COR-L47 (cell line): ENCODE measurements at regions not wholly inside any gene's neighbourhood (a gene's known extent, or its start where the extent isn't known, plus 50 kb on each side); places are given as distances from the start of the nearest gene placed in this dataset.

Experiments used
- DNase-seq: peaks from one replicate; lab custom pipeline; 2025; lab: John Stamatoyannopoulos, UW

DNA sequence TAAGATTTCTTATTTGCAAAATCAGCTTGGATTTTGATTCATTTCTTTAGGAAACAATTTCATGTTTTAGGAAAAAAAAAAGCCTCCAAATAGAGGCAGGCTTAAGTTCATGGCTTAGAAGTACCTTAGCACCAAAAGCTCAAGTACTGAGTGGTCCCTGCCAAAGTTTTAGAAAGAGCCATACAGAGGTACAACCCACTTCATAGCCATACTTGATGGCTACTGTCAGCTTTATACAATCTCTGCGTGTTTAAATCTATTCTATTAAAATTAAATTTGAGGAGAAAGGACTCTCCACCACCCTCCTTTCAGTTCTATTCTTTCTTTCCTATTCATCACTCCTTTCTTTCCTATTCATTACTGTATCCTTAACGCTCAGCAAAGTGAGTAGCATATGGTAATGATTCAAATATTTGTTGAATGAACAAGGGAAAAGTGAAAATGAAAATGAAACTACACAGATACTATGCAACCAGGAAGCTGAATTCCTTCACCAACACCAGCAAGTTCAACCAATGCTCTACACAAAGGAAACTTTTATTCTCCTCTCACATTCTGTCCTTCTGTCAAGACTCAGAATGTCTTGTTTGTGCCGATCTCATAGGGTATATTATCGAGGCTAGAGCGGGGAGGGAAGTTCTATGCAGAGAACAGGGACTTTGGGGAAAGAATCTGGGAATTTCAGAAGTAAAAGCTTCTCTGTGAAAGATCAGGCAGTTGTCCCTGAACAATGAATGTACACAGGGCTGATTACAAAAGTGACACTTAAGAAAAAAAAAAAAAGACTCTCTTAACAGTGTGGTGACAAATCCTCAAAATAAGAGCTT is 138.6 kb upstream of the SPEF2 start:
- DNase-seq, result no peak

DNA sequence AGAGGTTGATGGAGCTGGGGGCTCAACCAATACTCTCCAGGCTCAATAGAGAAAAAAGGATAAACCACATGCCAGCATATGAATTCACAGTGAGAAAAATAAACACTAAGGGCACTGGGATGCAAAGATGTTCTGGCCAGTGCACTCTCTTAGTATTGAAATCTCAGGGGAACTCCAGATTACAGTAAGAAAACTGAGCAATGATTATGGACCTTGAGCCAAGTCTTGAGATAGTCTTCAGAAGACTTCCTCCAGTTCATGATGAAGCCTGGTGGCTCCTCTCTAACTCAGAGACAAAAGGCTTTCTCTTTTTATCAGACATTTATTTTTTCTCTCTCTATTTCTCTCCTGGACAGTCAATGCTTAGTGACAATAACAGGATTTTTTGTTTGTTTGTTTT is 139.8 kb upstream of the SPEF2 start:
- no peak for DNase-seq

GRCh38 chr5:35477321-35477720 is 140.3 kb upstream of the SPEF2 start:
- DNase-seq, result no peak

DNA sequence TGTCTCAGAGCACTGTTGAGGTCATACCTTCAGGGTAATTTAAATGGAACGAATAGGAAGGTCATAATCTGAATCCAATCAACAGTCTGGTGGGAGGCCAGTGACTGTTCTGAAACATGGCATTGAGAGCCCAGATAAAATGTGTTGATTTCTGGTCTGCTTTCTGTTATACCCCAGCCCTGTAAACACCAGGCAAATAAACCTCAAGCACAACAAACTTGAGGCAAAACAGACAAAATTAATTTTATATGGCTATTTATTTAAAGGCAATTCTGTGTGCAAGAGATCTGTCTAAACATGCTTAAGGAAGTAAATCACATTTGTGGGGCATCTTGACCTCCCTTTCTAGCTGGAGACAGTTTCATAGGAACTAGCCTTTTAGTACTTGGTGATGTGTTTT is 140.9 kb upstream of the SPEF2 start:
- DNase-seq, result no peak

DNA sequence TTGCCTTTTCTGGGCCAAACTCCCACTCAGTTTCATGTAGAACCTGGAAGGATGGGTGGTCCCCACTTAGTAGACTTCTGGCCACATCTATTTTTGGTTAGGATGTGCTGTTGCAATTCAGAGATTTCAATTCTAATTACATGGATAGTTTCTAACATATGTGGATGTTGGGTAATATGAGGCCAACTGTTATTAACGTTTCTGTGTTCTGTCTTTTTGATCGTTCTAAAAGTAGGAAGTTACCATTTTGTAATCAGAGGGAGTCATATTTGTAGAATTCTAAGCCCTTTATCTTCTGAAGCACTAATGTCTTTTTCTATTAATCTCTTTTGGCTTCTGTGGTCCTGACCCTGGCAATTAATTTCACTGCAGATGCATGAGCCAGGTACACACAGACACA is 141.6 kb upstream of the SPEF2 start:
- no peak for DNase-seq

GRCh38 chr5:35473589-35473988 is 144.1 kb upstream of the SPEF2 start:
- no peak for DNase-seq

- DNase-seq, result no peak
Measured at GRCh38 chr5:35470866-35471265, 146.8 kb upstream of the SPEF2 start.

GRCh38 chr5:35468811-35469210 is 148.9 kb upstream of the SPEF2 start:
- no peak for DNase-seq

GRCh38 chr5:35466746-35467145 is 150.9 kb upstream of the SPEF2 start:
- DNase-seq, result no peak

DNA sequence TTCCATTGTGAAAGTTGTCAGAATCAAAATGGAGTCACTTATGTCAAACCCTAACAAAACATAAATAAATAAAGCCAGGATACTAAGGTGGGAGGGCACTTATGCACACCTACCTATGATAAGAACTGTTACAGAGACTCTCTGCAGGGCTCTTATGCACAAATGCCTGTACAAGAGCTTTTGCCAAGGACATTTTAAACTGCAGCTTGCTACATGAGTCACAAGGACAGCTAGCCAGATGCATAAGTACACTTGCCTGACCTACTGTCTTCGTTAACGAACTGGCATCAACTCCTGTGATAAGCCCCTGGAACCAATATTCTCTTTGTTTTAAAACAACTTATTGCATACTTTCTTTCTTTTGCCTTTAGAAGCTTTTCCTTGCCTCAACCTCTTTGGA is 152.9 kb upstream of the SPEF2 start:
- DNase-seq, result no peak

- DNase-seq, result no peak
Measured at GRCh38 chr5:35461530-35461929, 156.1 kb upstream of the SPEF2 start.

DNA sequence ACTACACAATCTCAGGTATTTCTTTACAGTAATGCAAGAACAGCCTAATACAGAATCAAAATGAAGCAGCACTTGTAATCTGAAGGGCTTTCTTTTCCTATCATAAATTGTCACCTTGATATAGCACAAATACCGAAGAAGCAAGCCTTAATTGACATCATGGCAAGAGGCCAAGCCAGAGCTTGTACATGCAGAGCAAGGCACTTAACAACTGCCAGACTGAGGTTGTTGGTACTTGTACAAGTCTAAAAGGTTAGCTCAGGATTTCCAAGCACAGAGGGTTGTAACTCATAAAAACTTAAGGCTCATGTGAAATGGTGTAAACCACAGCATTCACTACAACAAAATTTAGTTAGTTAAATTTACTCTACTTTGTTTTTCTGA is 158.8 kb upstream of the SPEF2 start:
- DNase-seq, result no peak

DNA sequence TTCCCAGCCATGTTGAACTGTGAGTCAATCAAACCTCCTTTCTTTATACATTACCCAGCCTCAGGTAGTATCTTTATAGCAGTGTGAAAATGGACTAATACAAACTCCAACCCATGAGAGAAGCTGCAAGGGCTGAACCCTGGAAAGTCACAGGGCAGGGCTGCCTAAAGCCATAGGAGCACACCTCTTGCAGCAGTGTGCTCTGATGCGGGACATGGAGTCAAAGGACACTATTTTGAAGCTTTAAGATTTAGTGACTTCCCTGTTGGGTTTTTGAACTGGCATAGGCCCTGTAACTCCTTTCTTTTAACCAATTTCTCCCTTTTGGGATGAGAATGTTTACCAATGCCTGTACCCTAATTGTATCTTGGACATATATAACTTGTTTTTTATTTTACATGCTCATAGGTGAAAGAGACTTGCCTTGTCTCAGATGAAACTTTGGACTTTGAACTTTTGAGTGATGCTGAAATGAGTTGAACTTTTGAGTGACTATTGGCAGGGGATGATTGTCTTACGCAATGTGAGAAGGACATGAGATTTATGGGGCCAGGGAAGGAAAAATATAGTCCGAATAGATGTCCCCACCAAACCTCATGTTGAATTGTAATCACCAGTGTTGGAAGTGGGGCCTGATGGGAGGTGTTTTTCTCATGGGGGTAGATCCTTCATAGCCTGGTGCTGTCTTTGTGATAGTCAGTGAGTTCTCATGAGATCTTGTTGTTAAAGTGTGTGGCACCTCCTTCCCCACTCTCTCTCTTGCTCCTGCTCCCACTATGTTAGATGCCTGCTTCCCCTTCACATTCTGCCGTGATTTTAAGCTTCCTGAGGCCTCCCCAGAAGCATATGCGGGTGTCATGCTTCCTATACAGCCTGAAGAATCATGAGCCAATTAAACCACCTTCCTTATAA is 159.5 kb upstream of the SPEF2 start:
- no peak for DNase-seq

- DNase-seq, result no peak
Measured at GRCh38 chr5:35456506-35456905, 161.2 kb upstream of the SPEF2 start.

DNA sequence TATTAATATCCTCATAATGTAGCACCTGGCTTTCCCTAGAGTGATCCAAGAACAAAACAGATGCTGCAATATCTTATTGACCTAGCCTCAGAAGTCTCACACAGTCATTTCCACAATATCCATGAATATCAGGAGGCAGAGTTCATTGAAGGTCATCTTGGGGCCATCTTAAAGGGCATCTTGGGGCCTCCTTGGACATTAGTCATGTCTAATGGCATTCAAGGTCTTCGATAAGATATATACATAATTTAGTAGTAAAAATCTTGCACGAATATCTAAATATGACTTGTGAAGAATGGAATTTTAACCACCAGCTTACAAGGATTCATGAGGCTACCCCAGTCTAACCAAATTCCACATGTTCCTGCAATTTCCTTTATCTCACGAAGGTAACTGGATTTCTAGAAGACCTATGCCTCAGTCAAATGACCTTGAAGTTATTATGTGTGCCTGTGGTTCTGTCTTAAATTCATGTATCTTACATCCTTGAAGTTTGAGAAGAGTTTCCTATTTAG is 163.6 kb upstream of the SPEF2 start:
- DNase-seq, result no peak

GRCh38 chr5:35443803-35444595 is 173.7 kb upstream of the SPEF2 start:
- no peak for DNase-seq

DNA sequence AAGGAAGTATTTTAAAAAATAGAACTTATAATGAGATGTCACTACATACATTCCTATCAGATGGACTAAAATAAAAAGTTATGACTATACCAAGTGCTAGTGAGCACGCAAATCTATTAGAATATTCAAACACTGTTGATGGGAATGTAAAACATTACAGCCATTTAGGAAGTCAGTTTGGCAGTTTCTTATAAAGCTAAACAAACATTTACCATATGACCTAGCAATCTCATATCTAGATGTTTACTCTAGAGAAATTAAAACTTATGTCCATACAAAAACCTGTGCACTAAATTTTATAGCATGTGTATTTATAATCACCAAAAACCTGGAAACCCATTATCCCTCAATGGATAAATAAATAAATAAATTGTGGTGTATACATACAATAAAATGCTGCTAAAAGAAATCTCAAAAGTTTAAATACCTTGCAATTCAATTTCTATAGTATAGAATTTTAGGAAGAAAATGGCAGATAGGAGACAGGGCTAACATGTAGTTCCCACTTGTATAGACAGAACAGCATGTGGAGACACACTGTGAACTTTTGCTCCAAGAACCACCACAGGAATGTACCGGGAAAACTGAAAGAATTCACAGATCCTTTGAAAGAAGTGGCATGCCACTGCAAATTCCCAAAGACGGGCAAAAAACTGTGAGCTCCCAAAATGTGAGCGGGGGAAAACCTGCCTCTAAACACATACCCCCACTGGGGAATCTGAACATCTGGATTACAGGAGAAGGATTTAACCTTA is 174.6 kb upstream of the SPEF2 start:
- DNase-seq, result no peak

GRCh38 chr5:35440409-35440808 is 177.3 kb upstream of the SPEF2 start:
- DNase-seq, result no peak

GRCh38 chr5:35438786-35439185 is 178.9 kb upstream of the SPEF2 start:
- no peak for DNase-seq

- no peak for DNase-seq
Measured at GRCh38 chr5:35438288-35438687, 179.4 kb upstream of the SPEF2 start.

GRCh38 chr5:35436400-35437057 is 181.1 kb upstream of the SPEF2 start:
- DNase-seq, result peak; percentile 7
